ENCODE measurements at regions not wholly inside any gene's neighbourhood (a gene's known extent, or its start where the extent isn't known, plus 50 kb on each side); places are given as distances from the start of the nearest gene placed in this dataset.

- TF ChIP-seq ZNF174 (CRISPR knock-in tag; IDR thresholded peaks at IDR 0.05): no peak
- no peak for TF ChIP-seq HOMEZ (CRISPR knock-in tag; IDR thresholded peaks at IDR 0.05)
- TF ChIP-seq NRF1 (conservative IDR thresholded peaks at IDR 0.05 in 1 of 2, IDR thresholded peaks at IDR 0.05 in 1 of 2): no peak
- TF ChIP-seq BHLHE40 (IDR thresholded peaks at IDR 0.05; ENCODE audit: low read length): no peak
- no peak for TF ChIP-seq JUNB (CRISPR knock-in tag; conservative IDR thresholded peaks at IDR 0.05)
- no peak for TF ChIP-seq ZBTB7A (IDR thresholded peaks at IDR 0.05; ENCODE audit: borderline replicate concordance, control insufficient read depth, low read depth, low read length)
- no peak for TF ChIP-seq CTCF (IDR thresholded peaks at IDR 0.05 in 2 of 3, conservative IDR thresholded peaks at IDR 0.05 in 1 of 3; ENCODE audit: insufficient read depth in 2 of 3, low read depth in 1 of 3, low read length in 3 of 3)
Observed at GRCh38 chr10:128950916-128951275, 516.1 kb upstream of the MGMT start.

Data from K562 (cell line).